GM12874 (cell line): ENCODE measurements at regions not wholly inside any gene's neighbourhood (a gene's known extent, or its start where the extent isn't known, plus 50 kb on each side); places are given as distances from the start of the nearest gene placed in this dataset.

Experiments
- TF ChIP-seq, protein P1 (sequence below): IDR thresholded peaks from 2 replicates; pipeline ENCODE4 v1.5.1; 2011; ENCODE audit warnings: low read depth, mild to moderate bottlenecking, control low read depth, low read length, moderate library complexity; ENCODE audit not compliant: insufficient read depth

- TF ChIP-seq, protein P1, sequence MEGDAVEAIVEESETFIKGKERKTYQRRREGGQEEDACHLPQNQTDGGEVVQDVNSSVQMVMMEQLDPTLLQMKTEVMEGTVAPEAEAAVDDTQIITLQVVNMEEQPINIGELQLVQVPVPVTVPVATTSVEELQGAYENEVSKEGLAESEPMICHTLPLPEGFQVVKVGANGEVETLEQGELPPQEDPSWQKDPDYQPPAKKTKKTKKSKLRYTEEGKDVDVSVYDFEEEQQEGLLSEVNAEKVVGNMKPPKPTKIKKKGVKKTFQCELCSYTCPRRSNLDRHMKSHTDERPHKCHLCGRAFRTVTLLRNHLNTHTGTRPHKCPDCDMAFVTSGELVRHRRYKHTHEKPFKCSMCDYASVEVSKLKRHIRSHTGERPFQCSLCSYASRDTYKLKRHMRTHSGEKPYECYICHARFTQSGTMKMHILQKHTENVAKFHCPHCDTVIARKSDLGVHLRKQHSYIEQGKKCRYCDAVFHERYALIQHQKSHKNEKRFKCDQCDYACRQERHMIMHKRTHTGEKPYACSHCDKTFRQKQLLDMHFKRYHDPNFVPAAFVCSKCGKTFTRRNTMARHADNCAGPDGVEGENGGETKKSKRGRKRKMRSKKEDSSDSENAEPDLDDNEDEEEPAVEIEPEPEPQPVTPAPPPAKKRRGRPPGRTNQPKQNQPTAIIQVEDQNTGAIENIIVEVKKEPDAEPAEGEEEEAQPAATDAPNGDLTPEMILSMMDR: no peak
Measured at GRCh38 chr14:81819344-81819743, 285.7 kb upstream of the SEL1L start.

DNA sequence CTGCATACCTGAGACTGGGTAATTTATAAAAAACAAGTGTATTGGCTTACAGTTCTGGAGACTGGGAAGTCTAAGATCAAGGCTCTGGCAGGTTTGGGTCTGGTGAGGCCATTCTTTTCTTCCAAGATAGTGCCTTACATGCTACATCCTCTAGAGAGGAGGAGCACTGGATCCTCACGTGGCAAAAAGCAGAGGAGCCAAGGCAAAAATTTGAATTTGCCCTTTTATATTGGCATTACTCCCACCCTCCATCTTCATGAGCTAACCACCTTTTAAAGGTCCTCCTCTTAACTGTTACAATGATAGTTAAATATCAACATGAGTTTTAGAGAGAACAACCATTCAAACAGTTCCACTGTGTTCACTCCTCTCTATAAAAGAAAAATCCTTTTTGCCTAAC lies 286.3 kb upstream of the SEL1L start:
- TF ChIP-seq, protein P1: no peak

- TF ChIP-seq, protein P1: no peak
Measured at GRCh38 chr14:81826081-81826480, 292.4 kb upstream of the SEL1L start.

- TF ChIP-seq, protein P1: no peak
Measured at GRCh38 chr14:81829447-81829846, 295.8 kb upstream of the SEL1L start.

DNA sequence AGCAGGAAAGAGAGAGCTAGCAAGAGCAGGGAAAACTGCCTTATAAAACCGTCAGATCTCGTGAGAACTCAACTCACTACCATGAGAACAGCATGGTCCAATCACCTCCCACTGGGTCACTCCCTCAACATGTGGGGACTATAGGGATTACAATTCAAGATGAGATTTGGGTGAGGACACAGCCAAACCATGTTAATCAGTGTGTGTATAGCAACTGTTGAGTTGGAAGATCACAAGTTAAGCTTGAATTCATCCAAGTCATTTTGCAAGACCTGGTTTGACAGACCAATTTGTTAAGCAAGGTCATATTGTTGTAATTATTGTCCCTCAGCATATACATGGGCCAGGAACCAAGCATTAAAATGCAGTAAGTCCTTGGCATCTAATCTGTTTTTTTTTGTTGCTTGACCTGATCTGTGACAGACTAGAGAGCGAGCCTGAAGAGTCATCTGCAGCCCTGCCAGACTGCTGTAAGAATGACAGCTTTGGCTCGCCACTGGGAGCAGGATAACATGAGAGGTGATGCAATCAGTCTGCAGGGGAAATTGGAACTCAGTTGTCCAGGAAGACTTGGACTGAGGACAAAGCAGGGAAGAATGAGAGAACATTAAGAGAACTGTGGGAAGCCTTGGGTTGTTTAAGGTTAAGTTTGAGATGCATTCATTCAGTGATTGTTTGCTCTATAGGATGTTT lies 297.6 kb upstream of the SEL1L start:
- TF ChIP-seq, protein P1: no peak

GRCh38 chr14:81834308-81834707 lies 300.7 kb upstream of the SEL1L start:
- TF ChIP-seq, protein P1: no peak

- TF ChIP-seq, protein P1: no peak
Measured at GRCh38 chr14:81837304-81837703, 303.7 kb upstream of the SEL1L start.
